Stimulated activated CD8-positive, alpha-beta memory T cell treated with anti-CD3 and anti-CD28 coated beads, Interleukin-2, amount 100 ng/mL, for 48 hours (primary cell): ENCODE measurements at regions not wholly inside any gene's neighbourhood (a gene's known extent, or its start where the extent isn't known, plus 50 kb on each side); places are given as distances from the start of the nearest gene placed in this dataset.

Source experiments
- DNase-seq, 2 donors: peaks; one replicate each; pipeline ENCODE4 v3.0.0-alpha.2; 2020; ENCODE audit warnings: low read depth in 2 of 2

GRCh38 chr13:63025741-63026140 lies 1610.1 kb upstream of the PCDH20 start:
- DNase-seq: no peak

GRCh38 chr13:63024458-63024857 lies 1608.8 kb upstream of the PCDH20 start:
- no peak for DNase-seq

- no peak for DNase-seq
These were observed 1596.3 kb upstream of the PCDH20 start for GRCh38 chr13:63011996-63012395.

- no peak for DNase-seq
These were observed 1594.5 kb upstream of the PCDH20 start for GRCh38 chr13:63010072-63010658.

- DNase-seq: no peak
These were observed 1590.0 kb upstream of the PCDH20 start for GRCh38 chr13:63005625-63006024.

- no peak for DNase-seq
These were observed 1582.0 kb upstream of the PCDH20 start for GRCh38 chr13:62997696-62998095.

- no peak for DNase-seq
These were observed 1581.5 kb upstream of the PCDH20 start for GRCh38 chr13:62997038-62997599.

- DNase-seq: no peak
These were observed 1558.2 kb upstream of the PCDH20 start for GRCh38 chr13:62973804-62974203.

GRCh38 chr13:62964522-62964921 lies 1548.9 kb upstream of the PCDH20 start:
- DNase-seq: no peak

- no peak for DNase-seq
These were observed 1545.1 kb upstream of the PCDH20 start for GRCh38 chr13:62960723-62961122.

- DNase-seq: no peak
These were observed 1518.2 kb upstream of the PCDH20 start for GRCh38 chr13:62933809-62934208.

- no peak for DNase-seq
These were observed 1516.7 kb upstream of the PCDH20 start for GRCh38 chr13:62932256-62932883.

GRCh38 chr13:62931853-62932252 lies 1516.2 kb upstream of the PCDH20 start:
- no peak for DNase-seq

- no peak for DNase-seq
These were observed 1508.7 kb upstream of the PCDH20 start for GRCh38 chr13:62924395-62924794.

GRCh38 chr13:62920159-62920558 lies 1504.5 kb upstream of the PCDH20 start:
- DNase-seq: no peak

- DNase-seq: no peak
These were observed 1503.8 kb upstream of the PCDH20 start for GRCh38 chr13:62919491-62919890.

GRCh38 chr13:62910541-62911060 lies 1495.0 kb upstream of the PCDH20 start:
- no peak for DNase-seq

GRCh38 chr13:62908321-62908720 lies 1492.7 kb upstream of the PCDH20 start:
- no peak for DNase-seq

- DNase-seq: no peak
These were observed 1491.2 kb upstream of the PCDH20 start for GRCh38 chr13:62906896-62907295.

GRCh38 chr13:62906469-62906868 lies 1490.8 kb upstream of the PCDH20 start:
- DNase-seq: no peak

GRCh38 chr13:62887046-62887445 lies 1471.4 kb upstream of the PCDH20 start:
- no peak for DNase-seq

- DNase-seq: no peak
These were observed 1463.4 kb upstream of the PCDH20 start for GRCh38 chr13:62879071-62879470.

- DNase-seq: no peak
These were observed 1459.5 kb upstream of the PCDH20 start for GRCh38 chr13:62875118-62875640.
